PFSK-1 (cell line): ENCODE measurements at regions not wholly inside any gene's neighbourhood (a gene's known extent, or its start where the extent isn't known, plus 50 kb on each side); places are given as distances from the start of the nearest gene placed in this dataset.

Experiments used
- FOXP2 ChIP-seq: optimal IDR thresholded peaks from 2 replicates; pipeline ENCODE3; 2011; ENCODE audit warnings: borderline replicate concordance, control low read depth, inconsistent platforms; ENCODE audit not compliant: insufficient read depth; ENCODE audit errors: extremely low read length, extremely low read depth
- POLR2AphosphoS5 ChIP-seq: IDR thresholded peaks from 2 replicates; pipeline ENCODE4 v1.6.1; 2012; ENCODE audit warnings: low read depth, mild to moderate bottlenecking, control low read depth, low read length, moderate library complexity
- REST ChIP-seq, 2 experiments: IDR thresholded peaks; 2 replicates each; pipeline versions ENCODE4 v1.6.1 to v1.8.0; 2011 to 2012; ENCODE audit warnings: low read depth in 2 of 2, low read length in 2 of 2, control low read depth in 1 of 2, inconsistent platforms in 1 of 2, mild to moderate bottlenecking in 1 of 2, moderate library complexity in 1 of 2; ENCODE audit not compliant: insufficient read depth in 1 of 2
- SIN3A ChIP-seq: IDR thresholded peaks from 2 replicates; pipeline ENCODE4 v1.6.1; 2012; ENCODE audit warnings: mild to moderate bottlenecking, low read length, moderate library complexity, borderline replicate concordance; ENCODE audit not compliant: insufficient read depth
- TAF1 ChIP-seq: IDR thresholded peaks from 2 replicates; pipeline ENCODE4 v1.6.1; 2012; ENCODE audit warnings: low read length, control low read depth, borderline replicate concordance; ENCODE audit not compliant: insufficient read depth

GRCh38 chr6:169111203-169111602, 142.4 kb downstream of the THBS2 start:
- TF ChIP-seq REST (IDR thresholded peaks at IDR 0.05; ENCODE audit: insufficient read depth in 1 of 2, low read depth in 2 of 2, low read length in 2 of 2): no peak
- TF ChIP-seq TAF1: no peak
- no peak for TF ChIP-seq POLR2AphosphoS5
- TF ChIP-seq FOXP2: no peak
- TF ChIP-seq SIN3A: no peak
